SK-N-SH (cell line): ENCODE measurements at regions not wholly inside any gene's neighbourhood (a gene's known extent, or its start where the extent isn't known, plus 50 kb on each side); places are given as distances from the start of the nearest gene placed in this dataset.

ENCODE experiments used
- CHD2 ChIP-seq: fragments of 150-350 bp; IDR thresholded peaks from 2 replicates; pipeline ENCODE4 v1.6.1; 2018; ENCODE audit warnings: low read length; ENCODE audit not compliant: partially characterized antibody
- EP300 ChIP-seq, 2 experiments: IDR thresholded peaks; 2 replicates each; pipeline versions ENCODE4 v1.4.0 to v1.6.1; 2012; ENCODE audit warnings: borderline replicate concordance in 1 of 2, low read depth in 1 of 2, low read length in 1 of 2
- EZH2phosphoT487 ChIP-seq: fragments of 200-600 bp; sonication (generic); IDR thresholded peaks from 2 replicates; pipeline ENCODE4 v1.6.1; 2017; ENCODE audit warnings: low read depth, mixed run types, mild to moderate bottlenecking, antibody characterized with exemption, moderate library complexity, borderline replicate concordance
- FOSL2 ChIP-seq: IDR thresholded peaks from 2 replicates; pipeline ENCODE4 v1.4.0; 2012; ENCODE audit warnings: low read depth, mild to moderate bottlenecking, moderate library complexity, borderline replicate concordance
- GABPA ChIP-seq: IDR thresholded peaks from 2 replicates; pipeline ENCODE4 v1.4.0; 2012; ENCODE audit warnings: low read depth, mild to moderate bottlenecking
- MXI1 ChIP-seq: IDR thresholded peaks from 2 replicates; pipeline ENCODE4 v1.6.1; 2012; ENCODE audit warnings: mild to moderate bottlenecking, low read depth, low read length, improper control_type of control experiment
- RAD21 ChIP-seq: IDR thresholded peaks from 2 replicates; pipeline ENCODE4 v1.6.1; 2012; ENCODE audit warnings: mild to moderate bottlenecking, low read length
- RFX5 ChIP-seq: IDR thresholded peaks from 2 replicates; pipeline ENCODE4 v1.6.1; 2012; ENCODE audit warnings: mild to moderate bottlenecking, improper control_type of control experiment, low read length
- SIN3A ChIP-seq: IDR thresholded peaks from 2 replicates; pipeline ENCODE4 v1.6.1; 2012; ENCODE audit warnings: low read depth, mild to moderate bottlenecking, low read length, moderate library complexity, borderline replicate concordance
- TCF12 ChIP-seq: IDR thresholded peaks from 2 replicates; pipeline ENCODE4 v1.4.0; 2012
- TF ChIP-seq, protein P1 (sequence below): fragments of 200-600 bp; sonication (generic); IDR thresholded peaks from 2 replicates; pipeline ENCODE4 v1.6.1; 2017; ENCODE audit warnings: antibody characterized with exemption, mild to moderate bottlenecking, moderate library complexity
- TF ChIP-seq, protein P2 (sequence below): IDR thresholded peaks from 2 replicates; pipeline ENCODE4; 2012
- TF ChIP-seq, protein P3 (sequence below): IDR thresholded peaks from 2 replicates; pipeline ENCODE4 v1.4.0; 2012; ENCODE audit warnings: low read depth, borderline replicate concordance

DNA sequence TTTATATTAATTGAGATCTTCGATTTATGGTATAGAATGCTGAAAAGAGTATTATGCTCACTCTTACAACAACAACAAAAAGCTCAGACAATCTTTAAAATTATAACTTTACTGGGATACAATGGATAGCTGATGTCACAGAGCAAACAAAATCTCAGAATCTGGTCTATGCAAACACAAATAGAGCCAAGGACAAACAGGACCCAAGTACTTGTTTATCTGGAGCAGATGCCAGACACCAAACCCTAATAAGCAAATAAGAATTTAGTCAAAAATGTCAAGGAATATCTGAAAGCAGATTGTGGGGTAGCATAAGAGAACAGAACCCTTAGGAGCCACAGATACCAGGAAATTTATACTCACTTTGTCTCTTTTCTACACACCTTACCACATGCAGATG lies 302.2 kb downstream of the CGGBP1 start:
- TF ChIP-seq SIN3A = no peak
- TF ChIP-seq EP300 (IDR thresholded peaks at IDR 0.05; ENCODE audit: borderline replicate concordance in 1 of 2, low read depth in 1 of 2, low read length in 1 of 2) = no peak
- TF ChIP-seq, protein P1, sequence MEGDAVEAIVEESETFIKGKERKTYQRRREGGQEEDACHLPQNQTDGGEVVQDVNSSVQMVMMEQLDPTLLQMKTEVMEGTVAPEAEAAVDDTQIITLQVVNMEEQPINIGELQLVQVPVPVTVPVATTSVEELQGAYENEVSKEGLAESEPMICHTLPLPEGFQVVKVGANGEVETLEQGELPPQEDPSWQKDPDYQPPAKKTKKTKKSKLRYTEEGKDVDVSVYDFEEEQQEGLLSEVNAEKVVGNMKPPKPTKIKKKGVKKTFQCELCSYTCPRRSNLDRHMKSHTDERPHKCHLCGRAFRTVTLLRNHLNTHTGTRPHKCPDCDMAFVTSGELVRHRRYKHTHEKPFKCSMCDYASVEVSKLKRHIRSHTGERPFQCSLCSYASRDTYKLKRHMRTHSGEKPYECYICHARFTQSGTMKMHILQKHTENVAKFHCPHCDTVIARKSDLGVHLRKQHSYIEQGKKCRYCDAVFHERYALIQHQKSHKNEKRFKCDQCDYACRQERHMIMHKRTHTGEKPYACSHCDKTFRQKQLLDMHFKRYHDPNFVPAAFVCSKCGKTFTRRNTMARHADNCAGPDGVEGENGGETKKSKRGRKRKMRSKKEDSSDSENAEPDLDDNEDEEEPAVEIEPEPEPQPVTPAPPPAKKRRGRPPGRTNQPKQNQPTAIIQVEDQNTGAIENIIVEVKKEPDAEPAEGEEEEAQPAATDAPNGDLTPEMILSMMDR = no peak
- TF ChIP-seq FOSL2 = no peak
- no peak for TF ChIP-seq MXI1
- no peak for TF ChIP-seq EZH2phosphoT487
- TF ChIP-seq, protein P2, sequence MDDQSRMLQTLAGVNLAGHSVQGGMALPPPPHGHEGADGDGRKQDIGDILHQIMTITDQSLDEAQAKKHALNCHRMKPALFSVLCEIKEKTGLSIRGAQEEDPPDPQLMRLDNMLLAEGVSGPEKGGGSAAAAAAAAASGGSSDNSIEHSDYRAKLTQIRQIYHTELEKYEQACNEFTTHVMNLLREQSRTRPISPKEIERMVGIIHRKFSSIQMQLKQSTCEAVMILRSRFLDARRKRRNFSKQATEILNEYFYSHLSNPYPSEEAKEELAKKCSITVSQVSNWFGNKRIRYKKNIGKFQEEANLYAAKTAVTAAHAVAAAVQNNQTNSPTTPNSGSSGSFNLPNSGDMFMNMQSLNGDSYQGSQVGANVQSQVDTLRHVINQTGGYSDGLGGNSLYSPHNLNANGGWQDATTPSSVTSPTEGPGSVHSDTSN = no peak
- no peak for TF ChIP-seq RAD21
- TF ChIP-seq, protein P3, sequence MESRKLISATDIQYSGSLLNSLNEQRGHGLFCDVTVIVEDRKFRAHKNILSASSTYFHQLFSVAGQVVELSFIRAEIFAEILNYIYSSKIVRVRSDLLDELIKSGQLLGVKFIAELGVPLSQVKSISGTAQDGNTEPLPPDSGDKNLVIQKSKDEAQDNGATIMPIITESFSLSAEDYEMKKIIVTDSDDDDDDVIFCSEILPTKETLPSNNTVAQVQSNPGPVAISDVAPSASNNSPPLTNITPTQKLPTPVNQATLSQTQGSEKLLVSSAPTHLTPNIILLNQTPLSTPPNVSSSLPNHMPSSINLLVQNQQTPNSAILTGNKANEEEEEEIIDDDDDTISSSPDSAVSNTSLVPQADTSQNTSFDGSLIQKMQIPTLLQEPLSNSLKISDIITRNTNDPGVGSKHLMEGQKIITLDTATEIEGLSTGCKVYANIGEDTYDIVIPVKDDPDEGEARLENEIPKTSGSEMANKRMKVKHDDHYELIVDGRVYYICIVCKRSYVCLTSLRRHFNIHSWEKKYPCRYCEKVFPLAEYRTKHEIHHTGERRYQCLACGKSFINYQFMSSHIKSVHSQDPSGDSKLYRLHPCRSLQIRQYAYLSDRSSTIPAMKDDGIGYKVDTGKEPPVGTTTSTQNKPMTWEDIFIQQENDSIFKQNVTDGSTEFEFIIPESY = no peak
- TF ChIP-seq RFX5 = no peak
- TF ChIP-seq CHD2 = no peak
- TF ChIP-seq TCF12 = no peak
- TF ChIP-seq GABPA = no peak
